ENCODE measurements at regions not wholly inside any gene's neighbourhood (a gene's known extent, or its start where the extent isn't known, plus 50 kb on each side); places are given as distances from the start of the nearest gene placed in this dataset.

- TF ChIP-seq CTCF (IDR thresholded peaks at IDR 0.05; ENCODE audit: low read depth, low read length) (no peak), EZH2phosphoT487 (IDR thresholded peaks at IDR 0.05; ENCODE audit: low read depth) (no peak)
Observed at GRCh38 chr18:73462092-73462491, 594.3 kb upstream of the NETO1 start.

All from OCI-LY3 (cell line).